ENCODE measurements at regions not wholly inside any gene's neighbourhood (a gene's known extent, or its start where the extent isn't known, plus 50 kb on each side); places are given as distances from the start of the nearest gene placed in this dataset.

GRCh38 chr20:11724097-11724496 lies 193.6 kb upstream of the BTBD3 start:
- TF ChIP-seq TAF1 (IDR thresholded peaks at IDR 0.05; ENCODE audit: low read depth, low read length), result no peak
- no peak for TF ChIP-seq POLR2AphosphoS5 (IDR thresholded peaks at IDR 0.05; ENCODE audit: low read depth, low read length)
- no peak for TF ChIP-seq POLR2A (IDR thresholded peaks at IDR 0.05; ENCODE audit: low read depth, low read length)
- no peak for TF ChIP-seq PAX5 (IDR thresholded peaks at IDR 0.05; ENCODE audit: insufficient read depth, low read length, severe bottlenecking)
- TF ChIP-seq POU2F2 (IDR thresholded peaks at IDR 0.05; ENCODE audit: low read depth, low read length), result no peak
